ENCODE measurements at regions not wholly inside any gene's neighbourhood (a gene's known extent, or its start where the extent isn't known, plus 50 kb on each side); places are given as distances from the start of the nearest gene placed in this dataset.

DNA sequence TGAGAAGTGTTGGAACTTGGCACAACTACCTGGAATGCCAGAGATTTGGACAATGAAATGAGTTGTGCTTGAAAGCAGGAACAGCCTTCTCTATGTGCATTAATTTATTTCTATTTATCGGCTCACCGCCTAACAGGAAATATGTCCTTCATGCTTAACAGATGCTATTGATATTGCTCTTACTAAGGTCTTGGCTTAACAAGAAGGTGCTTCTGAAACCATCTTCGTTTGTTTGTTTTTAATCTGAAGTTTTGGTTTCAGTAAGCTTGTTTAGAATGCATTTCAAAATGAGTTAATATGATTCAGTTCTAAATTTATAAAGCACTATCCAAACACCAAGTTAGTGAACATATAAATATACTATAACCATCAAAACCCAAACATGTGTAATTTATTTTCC lies 898.3 kb upstream of the B3GALT2 start:
- no peaks in the 10 kb centered on the region for H3K9me3 ChIP-seq (ENCODE audit: insufficient read depth, low read depth, low read length)
- H3K4me1 ChIP-seq (ENCODE audit: control insufficient read depth in 1 of 2, insufficient read depth in 2 of 2, low read length in 2 of 2), result no peaks in the 10 kb centered on the region
- no peaks in the 10 kb centered on the region for H3K79me2 ChIP-seq (ENCODE audit: control insufficient read depth, insufficient read depth, low read length, poor library complexity)
- H3K36me3 ChIP-seq (ENCODE audit: control insufficient read depth in 1 of 2, insufficient read depth in 2 of 2, low read length in 2 of 2), result no peaks in the 10 kb centered on the region
- no CpG with 5 or more reads among the region's 3 CpGs for WGBS (ENCODE audit: extremely low coverage, insufficient coverage, insufficient read length)
- H2BK12ac ChIP-seq (ENCODE audit: low read length), result no peak overlapping the region
- no peak overlapping the region for H3K4me3 ChIP-seq (ENCODE audit: low read depth, low read length)
- H4K12ac ChIP-seq (ENCODE audit: low read depth, low read length), result no peak overlapping the region
- H3K23ac ChIP-seq (ENCODE audit: low read length), result no peak overlapping the region
- no peak overlapping the region for H2AFZ ChIP-seq (ENCODE audit: insufficient read depth, low read length, poor library complexity)
- H3K79me1 ChIP-seq (ENCODE audit: low read length), result no peaks in the 10 kb centered on the region
- no peak overlapping the region for H4K8ac ChIP-seq (ENCODE audit: low read depth, low read length)
- no peak overlapping the region for H3K14ac ChIP-seq (ENCODE audit: low read length)
- DNase-seq, result no peak
- H3K4me2 ChIP-seq (ENCODE audit: low read length), result no peak overlapping the region
- H3K18ac ChIP-seq (ENCODE audit: low read length), result no peak overlapping the region
- no peak overlapping the region for H2BK120ac ChIP-seq (ENCODE audit: insufficient read depth, low read length, poor library complexity)
- no peak overlapping the region for H2AK5ac ChIP-seq (ENCODE audit: low read length)
- no peak overlapping the region for H4K91ac ChIP-seq (ENCODE audit: low read depth, low read length)
- no peak overlapping the region for H3K27ac ChIP-seq (ENCODE audit: low read depth, low read length)
- H3K27me3 ChIP-seq (ENCODE audit: insufficient read depth, low read length), result no peaks in the 10 kb centered on the region
- H2BK5ac ChIP-seq (ENCODE audit: low read depth, low read length, poor library complexity), result no peak overlapping the region
- H3K9ac ChIP-seq (ENCODE audit: low read length), result no peak overlapping the region
- H3K4ac ChIP-seq (ENCODE audit: low read depth, low read length), result no peak overlapping the region

DNA sequence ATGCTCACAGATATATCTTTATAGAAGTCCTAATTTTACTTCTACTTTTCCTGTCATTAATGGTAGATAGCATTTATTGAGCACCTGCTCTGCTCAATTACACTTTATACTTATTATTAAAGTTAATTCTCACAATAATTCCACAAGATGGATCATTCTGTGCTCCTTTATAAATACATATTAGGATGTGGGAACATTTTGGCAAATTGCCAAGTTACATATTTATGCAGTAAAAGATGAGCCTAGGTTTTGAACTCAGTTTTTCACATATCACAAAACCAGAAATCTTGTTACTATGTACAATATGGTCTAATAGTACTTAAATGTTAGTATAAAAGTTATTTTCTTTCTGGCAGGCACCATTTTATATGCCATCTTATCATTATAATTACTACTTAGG lies 895.0 kb upstream of the B3GALT2 start:
- H3K27me3 ChIP-seq (ENCODE audit: insufficient read depth, low read length), result no peaks in the 10 kb centered on the region
- no peaks in the 10 kb centered on the region for H3K79me2 ChIP-seq (ENCODE audit: control insufficient read depth, insufficient read depth, low read length, poor library complexity)
- no peaks in the 10 kb centered on the region for H3K79me1 ChIP-seq (ENCODE audit: low read length)
- H2BK5ac ChIP-seq (ENCODE audit: low read depth, low read length, poor library complexity), result no peak overlapping the region
- no peak overlapping the region for H4K8ac ChIP-seq (ENCODE audit: low read depth, low read length)
- no peaks in the 10 kb centered on the region for H3K4me1 ChIP-seq (ENCODE audit: control insufficient read depth in 1 of 2, insufficient read depth in 2 of 2, low read length in 2 of 2)
- no peak overlapping the region for H3K9ac ChIP-seq (ENCODE audit: low read length)
- H3K4me3 ChIP-seq (ENCODE audit: low read depth, low read length), result no peak overlapping the region
- H2BK12ac ChIP-seq (ENCODE audit: low read length), result no peak overlapping the region
- DNase-seq, result no peak
- no peak overlapping the region for H3K4ac ChIP-seq (ENCODE audit: low read depth, low read length)
- no peak overlapping the region for H3K23ac ChIP-seq (ENCODE audit: low read length)
- H4K91ac ChIP-seq (ENCODE audit: low read depth, low read length), result no peak overlapping the region
- H2AFZ ChIP-seq (ENCODE audit: insufficient read depth, low read length, poor library complexity), result no peak overlapping the region
- no peaks in the 10 kb centered on the region for H3K36me3 ChIP-seq (ENCODE audit: control insufficient read depth in 1 of 2, insufficient read depth in 2 of 2, low read length in 2 of 2)
- H3K4me2 ChIP-seq (ENCODE audit: low read length), result no peak overlapping the region
- H3K18ac ChIP-seq (ENCODE audit: low read length), result no peak overlapping the region
- H3K14ac ChIP-seq (ENCODE audit: low read length), result no peak overlapping the region
- no peak overlapping the region for H2BK120ac ChIP-seq (ENCODE audit: insufficient read depth, low read length, poor library complexity)
- no peak overlapping the region for H2AK5ac ChIP-seq (ENCODE audit: low read length)
- H4K12ac ChIP-seq (ENCODE audit: low read depth, low read length), result no peak overlapping the region
- no peaks in the 10 kb centered on the region for H3K9me3 ChIP-seq (ENCODE audit: insufficient read depth, low read depth, low read length)
- no peak overlapping the region for H3K27ac ChIP-seq (ENCODE audit: low read depth, low read length)

DNA sequence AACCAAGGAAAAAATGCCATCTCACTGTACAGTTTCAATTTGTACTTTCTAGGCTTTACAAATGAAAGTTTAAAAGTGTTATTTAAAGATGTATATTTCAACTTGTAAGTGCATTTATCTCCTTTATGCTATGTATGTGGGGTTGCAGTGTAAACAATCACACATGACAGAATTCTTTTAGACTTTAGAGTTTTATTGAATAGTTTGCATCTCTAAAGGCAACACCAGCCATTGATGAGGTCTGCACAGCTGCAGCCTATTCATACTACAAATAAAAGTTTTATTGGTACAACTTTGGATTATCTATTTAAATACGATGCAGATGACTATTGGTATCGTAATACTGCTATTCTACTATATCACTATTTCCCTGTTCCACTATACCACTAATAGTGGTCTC lies 894.4 kb upstream of the B3GALT2 start:
- Histone ChIP-seq H3K18ac (ENCODE audit: low read length) (no peak overlapping the region), H3K79me2 (ENCODE audit: control insufficient read depth, insufficient read depth, low read length, poor library complexity) (no peaks in the 10 kb centered on the region), H2AK5ac (ENCODE audit: low read length) (no peak overlapping the region), H3K9me3 (ENCODE audit: insufficient read depth, low read depth, low read length) (peaks cover 2% of the 10 kb centered on the region), H4K91ac (ENCODE audit: low read depth, low read length) (no peak overlapping the region), H2BK5ac (ENCODE audit: low read depth, low read length, poor library complexity) (no peak overlapping the region), H3K27me3 (ENCODE audit: insufficient read depth, low read length) (no peaks in the 10 kb centered on the region), H3K23ac (ENCODE audit: low read length) (no peak overlapping the region), H2BK12ac (ENCODE audit: low read length) (no peak overlapping the region), H3K4me1 (ENCODE audit: control insufficient read depth in 1 of 2, insufficient read depth in 2 of 2, low read length in 2 of 2) (no peaks in the 10 kb centered on the region), H2BK120ac (ENCODE audit: insufficient read depth, low read length, poor library complexity) (no peak overlapping the region), H3K14ac (ENCODE audit: low read length) (no peak overlapping the region), H3K79me1 (ENCODE audit: low read length) (no peaks in the 10 kb centered on the region), H4K12ac (ENCODE audit: low read depth, low read length) (no peak overlapping the region), H3K4me3 (ENCODE audit: low read depth, low read length) (no peak overlapping the region), H3K9ac (ENCODE audit: low read length) (no peak overlapping the region), H3K4ac (ENCODE audit: low read depth, low read length) (no peak overlapping the region), H3K4me2 (ENCODE audit: low read length) (no peak overlapping the region), H4K8ac (ENCODE audit: low read depth, low read length) (no peak overlapping the region), H2AFZ (ENCODE audit: insufficient read depth, low read length, poor library complexity) (no peak overlapping the region), H3K36me3 (ENCODE audit: control insufficient read depth in 1 of 2, insufficient read depth in 2 of 2, low read length in 2 of 2) (no peaks in the 10 kb centered on the region), H3K27ac (ENCODE audit: low read depth, low read length) (no peak overlapping the region)
- no peak for DNase-seq
- WGBS (ENCODE audit: extremely low coverage, insufficient coverage, insufficient read length), result no CpG with 5 or more reads among the region's 2 CpGs

DNA sequence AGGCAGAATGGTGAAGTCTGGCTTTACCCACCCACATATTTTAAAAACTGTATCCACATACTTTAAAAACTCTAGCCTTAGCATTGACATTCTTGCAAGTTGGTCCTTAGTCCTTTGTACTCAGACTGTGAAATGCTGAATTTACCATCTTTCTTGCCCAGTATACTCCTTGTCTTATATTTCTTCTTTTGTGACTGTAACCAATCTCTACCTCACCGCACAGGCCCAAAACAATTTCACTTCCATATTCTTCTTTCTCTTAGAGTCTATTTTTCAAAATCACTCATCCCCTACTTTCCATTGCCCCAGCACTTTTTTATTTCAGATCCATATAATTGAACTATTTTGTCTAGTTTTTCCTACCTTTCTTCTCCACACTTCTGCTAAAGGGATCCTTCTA lies 892.4 kb upstream of the B3GALT2 start:
- no peak overlapping the region for H2AFZ ChIP-seq (ENCODE audit: insufficient read depth, low read length, poor library complexity)
- WGBS (ENCODE audit: extremely low coverage, insufficient coverage, insufficient read length), result no CpG with 5 or more reads among the region's 1 CpG
- H3K9ac ChIP-seq (ENCODE audit: low read length), result no peak overlapping the region
- no peak for DNase-seq
- H2AK5ac ChIP-seq (ENCODE audit: low read length), result no peak overlapping the region
- no peak overlapping the region for H3K4ac ChIP-seq (ENCODE audit: low read depth, low read length)
- H3K23ac ChIP-seq (ENCODE audit: low read length), result no peak overlapping the region
- no peaks in the 10 kb centered on the region for H3K79me1 ChIP-seq (ENCODE audit: low read length)
- no peak overlapping the region for H3K27ac ChIP-seq (ENCODE audit: low read depth, low read length)
- no peak overlapping the region for H3K18ac ChIP-seq (ENCODE audit: low read length)
- no peak overlapping the region for H3K4me2 ChIP-seq (ENCODE audit: low read length)
- no peak overlapping the region for H2BK120ac ChIP-seq (ENCODE audit: insufficient read depth, low read length, poor library complexity)
- no peak overlapping the region for H4K8ac ChIP-seq (ENCODE audit: low read depth, low read length)
- H3K4me1 ChIP-seq (ENCODE audit: control insufficient read depth in 1 of 2, insufficient read depth in 2 of 2, low read length in 2 of 2), result no peaks in the 10 kb centered on the region
- H3K14ac ChIP-seq (ENCODE audit: low read length), result no peak overlapping the region
- no peak overlapping the region for H2BK12ac ChIP-seq (ENCODE audit: low read length)
- H3K4me3 ChIP-seq (ENCODE audit: low read depth, low read length), result no peak overlapping the region
- H4K12ac ChIP-seq (ENCODE audit: low read depth, low read length), result no peak overlapping the region
- H3K9me3 ChIP-seq (ENCODE audit: insufficient read depth, low read depth, low read length), result peaks cover 2% of the 10 kb centered on the region
- H2BK5ac ChIP-seq (ENCODE audit: low read depth, low read length, poor library complexity), result no peak overlapping the region
- H3K36me3 ChIP-seq (ENCODE audit: control insufficient read depth in 1 of 2, insufficient read depth in 2 of 2, low read length in 2 of 2), result no peaks in the 10 kb centered on the region
- H3K79me2 ChIP-seq (ENCODE audit: control insufficient read depth, insufficient read depth, low read length, poor library complexity), result no peaks in the 10 kb centered on the region
- H4K91ac ChIP-seq (ENCODE audit: low read depth, low read length), result no peak overlapping the region
- H3K27me3 ChIP-seq (ENCODE audit: insufficient read depth, low read length), result no peaks in the 10 kb centered on the region

DNA sequence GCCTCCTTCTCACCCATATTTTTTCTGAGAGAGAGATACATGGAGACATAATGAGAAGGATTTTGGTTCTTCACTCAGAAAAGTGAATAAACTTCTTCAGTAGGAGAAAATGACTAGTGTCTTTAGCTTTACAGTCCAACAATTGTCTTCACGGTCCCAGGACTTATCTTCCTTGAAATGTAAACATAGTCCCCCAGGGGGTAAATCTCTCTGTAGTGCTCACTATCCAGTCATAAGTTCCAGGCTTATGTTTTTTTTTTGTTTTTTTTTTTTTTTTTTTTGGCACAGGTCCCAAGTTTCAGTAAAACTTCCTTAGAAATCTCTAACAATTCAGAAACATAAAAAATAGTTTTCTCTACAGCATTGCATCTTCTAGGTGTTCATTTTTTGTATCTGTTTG lies 890.2 kb upstream of the B3GALT2 start:
- Histone ChIP-seq H2AK5ac (ENCODE audit: low read length) (no peak overlapping the region), H3K27me3 (ENCODE audit: insufficient read depth, low read length) (no peaks in the 10 kb centered on the region), H3K9ac (ENCODE audit: low read length) (no peak overlapping the region), H3K4me2 (ENCODE audit: low read length) (no peak overlapping the region), H3K4ac (ENCODE audit: low read depth, low read length) (no peak overlapping the region), H3K36me3 (ENCODE audit: control insufficient read depth in 1 of 2, insufficient read depth in 2 of 2, low read length in 2 of 2) (no peaks in the 10 kb centered on the region), H3K18ac (ENCODE audit: low read length) (no peak overlapping the region), H2BK12ac (ENCODE audit: low read length) (no peak overlapping the region), H3K27ac (ENCODE audit: low read depth, low read length) (no peak overlapping the region), H4K8ac (ENCODE audit: low read depth, low read length) (no peak overlapping the region), H3K23ac (ENCODE audit: low read length) (no peak overlapping the region), H3K4me3 (ENCODE audit: low read depth, low read length) (no peak overlapping the region), H3K9me3 (ENCODE audit: insufficient read depth, low read depth, low read length) (peaks cover 2% of the 10 kb centered on the region), H3K4me1 (ENCODE audit: control insufficient read depth in 1 of 2, insufficient read depth in 2 of 2, low read length in 2 of 2) (no peaks in the 10 kb centered on the region), H4K12ac (ENCODE audit: low read depth, low read length) (no peak overlapping the region), H2BK120ac (ENCODE audit: insufficient read depth, low read length, poor library complexity) (no peak overlapping the region), H3K14ac (ENCODE audit: low read length) (no peak overlapping the region), H4K91ac (ENCODE audit: low read depth, low read length) (no peak overlapping the region), H2BK5ac (ENCODE audit: low read depth, low read length, poor library complexity) (no peak overlapping the region), H3K79me2 (ENCODE audit: control insufficient read depth, insufficient read depth, low read length, poor library complexity) (no peaks in the 10 kb centered on the region), H3K79me1 (ENCODE audit: low read length) (no peaks in the 10 kb centered on the region), H2AFZ (ENCODE audit: insufficient read depth, low read length, poor library complexity) (no peak overlapping the region)
- no CpG with 5 or more reads among the region's 1 CpG for WGBS (ENCODE audit: extremely low coverage, insufficient coverage, insufficient read length)
- DNase-seq, result no peak
